ENCODE measurements at regions not wholly inside any gene's neighbourhood (a gene's known extent, or its start where the extent isn't known, plus 50 kb on each side); places are given as distances from the start of the nearest gene placed in this dataset.

DNA sequence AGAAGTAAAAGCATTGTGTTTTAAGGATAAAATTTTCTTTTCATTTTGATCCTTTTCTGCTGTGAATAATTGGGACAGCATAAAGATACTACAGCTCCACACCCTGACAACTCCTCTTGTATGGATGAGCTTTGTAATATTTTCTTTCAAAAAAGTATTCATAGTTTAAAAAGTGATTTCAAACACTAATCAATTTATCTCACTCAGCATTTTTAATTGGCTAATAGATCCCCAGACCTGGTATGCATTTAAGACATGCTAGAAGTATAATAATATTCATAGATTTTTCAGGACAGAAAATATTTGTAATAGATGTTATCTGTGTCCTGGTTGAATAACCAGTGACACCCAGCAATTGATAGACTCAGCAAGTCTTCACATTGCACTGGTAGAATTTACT, 510.7 kb downstream of the RIT2 start:
- TF ChIP-seq CTCF (conservative IDR thresholded peaks at IDR 0.05) (no peak), ZFX (IDR thresholded peaks at IDR 0.05) (no peak)

All from C4-2B (cell line).